Head of caudate nucleus (tissue), 42 donors: ENCODE measurements at regions not wholly inside any gene's neighbourhood (a gene's known extent, or its start where the extent isn't known, plus 50 kb on each side); places are given as distances from the start of the nearest gene placed in this dataset.
A peak's percentile ranks its signal among the peaks of the same experiment; 100 is the strongest.

ENCODE experiments used
- DNase-seq, 42 donors: peaks; one replicate each; pipeline versions ENCODE4 v3.0.0 to v3.0.0-alpha.2; 2020 to 2021; ENCODE audit warnings: mixed read lengths in 7 of 42
- intact Hi-C: fragments of 100-400 bp; cut with DNase I; formaldehyde crosslinking; loops from one replicate; pipeline ENCODE4 v1.15.0; 2022

DNA sequence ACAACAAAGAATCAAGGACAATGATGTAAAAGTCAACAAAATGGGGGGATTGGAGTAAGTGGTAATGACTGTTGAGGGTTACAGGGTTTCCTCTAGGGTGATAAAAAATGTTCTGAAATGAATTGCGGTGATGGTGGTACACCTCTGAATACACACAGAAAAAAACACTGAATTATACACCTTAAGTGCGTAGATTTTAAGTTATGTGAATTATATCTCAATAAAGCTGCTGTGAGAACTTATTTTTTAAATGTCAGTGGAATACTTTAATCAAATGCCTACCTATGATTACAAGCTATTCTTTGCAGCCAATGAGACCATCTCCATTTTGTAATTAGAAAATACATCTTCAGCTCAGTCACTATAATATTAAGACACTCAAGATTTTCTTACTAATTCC lies 53.5 kb downstream of the ZNF608 start:
- no peak for DNase-seq
- intact Hi-C loops, result no loop called here

DNA sequence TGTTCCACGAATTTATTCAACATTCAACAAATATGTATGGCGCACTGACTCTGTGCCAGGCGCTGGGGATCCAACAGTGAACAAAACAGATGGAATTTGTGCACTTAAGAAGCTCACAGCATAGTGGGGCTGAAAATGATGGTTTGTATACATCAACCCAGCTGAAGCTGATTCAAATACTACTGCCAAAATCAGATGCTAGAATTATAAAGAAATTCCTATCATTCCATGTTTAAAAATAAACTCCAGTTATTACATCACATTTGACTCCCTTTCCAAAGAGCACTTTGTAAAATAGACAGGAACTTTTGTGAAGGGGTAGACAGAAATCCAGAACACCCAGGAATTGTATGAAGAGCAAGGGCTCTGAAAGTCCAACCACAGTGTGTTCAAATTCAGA lies 54.1 kb downstream of the ZNF608 start:
- no peak for DNase-seq

DNA sequence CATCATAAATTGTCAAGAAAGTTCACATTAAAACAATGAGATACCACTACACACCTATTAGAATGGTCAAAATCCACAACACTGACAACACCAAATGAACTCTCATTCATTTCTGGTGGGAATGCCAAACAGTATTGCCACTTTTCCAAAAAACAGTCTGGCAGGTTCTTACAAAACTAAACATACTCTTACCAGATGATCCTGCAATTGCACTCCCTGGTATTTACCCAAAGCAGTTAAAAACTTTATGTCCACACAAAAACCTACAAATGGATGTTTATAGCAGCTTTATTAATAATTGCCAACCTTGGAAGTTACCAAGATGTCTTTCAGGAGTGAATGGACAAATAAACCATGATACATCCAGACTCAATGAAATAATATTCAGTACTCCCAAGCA lies 56.8 kb downstream of the ZNF608 start:
- intact Hi-C loops, result no loop called here
- no peak for DNase-seq

More for the DNA sequence above, 54.1 kb downstream of the ZNF608 start:
- intact Hi-C loops, result no loop called here

GRCh38 chr5:124686239-124687004 lies 60.0 kb downstream of the ZNF608 start:
- DNase-seq, result no peak
- intact Hi-C loops, result no loop called here

GRCh38 chr5:124685404-124685930 lies 61.0 kb downstream of the ZNF608 start:
- intact Hi-C loops, result no loop called here

DNA sequence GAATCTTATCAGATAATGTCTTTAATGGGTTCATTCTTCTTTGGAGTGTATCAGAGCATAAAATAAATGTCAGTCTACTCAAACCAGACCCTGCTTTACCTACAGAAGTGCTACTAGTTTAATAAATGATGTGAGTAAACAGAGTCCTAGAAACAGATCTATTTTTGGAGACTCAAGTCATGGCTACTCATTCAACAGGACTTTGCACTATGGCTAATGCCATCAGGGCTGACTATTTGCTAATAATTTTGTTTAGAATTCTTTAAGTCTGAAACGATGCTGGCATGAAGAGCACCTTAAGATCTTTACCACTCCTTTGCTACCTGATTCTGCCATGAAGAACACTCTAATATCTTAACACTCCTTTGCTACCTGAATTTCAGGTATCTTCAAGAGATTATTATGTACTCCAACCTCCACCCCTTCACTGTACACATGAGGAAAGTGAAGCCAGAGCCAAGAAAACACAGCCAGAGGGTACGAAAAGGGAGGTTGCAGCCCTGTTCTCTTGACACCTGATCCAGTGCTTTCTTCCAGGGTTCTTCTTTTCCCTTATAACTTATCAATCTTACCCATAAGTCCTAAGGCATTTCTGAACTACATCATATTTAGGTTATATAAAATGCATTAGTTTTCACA lies 62.4 kb downstream of the ZNF608 start:
- DNase-seq, result no peak
- intact Hi-C loops, result no loop called here

More at GRCh38 chr5:124685404-124685930, 61.0 kb downstream of the ZNF608 start:
- DNase-seq, result no peak

- DNase-seq, result no peak
- intact Hi-C loops, result loop anchor here (5.0 kb wide), 1 partner anchor 468 kb away; no protein-coding TSS in a partner anchor
These were observed 66.8 kb downstream of the ZNF608 start for GRCh38 chr5:124679578-124680199.

DNA sequence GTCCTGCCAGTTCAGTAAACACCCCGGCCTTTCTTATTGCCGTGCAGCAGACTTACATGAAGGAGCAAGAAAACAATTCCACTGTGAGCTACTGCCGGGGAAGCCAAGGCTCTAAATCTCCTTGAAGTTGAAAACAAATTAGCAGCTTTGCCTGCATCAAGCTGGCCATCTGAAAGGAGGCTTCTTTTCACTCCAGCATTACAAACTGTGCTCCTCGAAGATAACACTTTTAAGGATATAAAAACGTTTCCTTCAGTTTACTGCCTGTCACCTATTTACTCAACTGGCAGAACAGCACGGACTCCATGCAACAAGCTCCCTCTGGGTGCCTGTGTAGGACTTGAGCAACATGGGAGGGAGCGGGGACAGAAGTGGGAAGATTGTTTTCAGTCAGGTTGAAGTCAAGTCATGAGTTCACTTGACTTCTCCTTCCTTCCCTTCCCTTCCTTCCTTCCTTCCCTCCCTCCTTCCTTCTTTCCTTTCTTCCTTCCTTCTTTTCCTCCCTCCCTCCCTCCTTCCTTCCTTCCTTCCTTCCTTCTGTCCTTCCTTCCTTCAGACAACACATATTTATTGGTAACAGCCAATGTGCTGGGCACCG lies 67.4 kb downstream of the ZNF608 start:
- intact Hi-C loops, result loop anchor here (5.0 kb wide), 1 partner anchor 468 kb away; no protein-coding TSS in a partner anchor
- DNase-seq, result no peak

GRCh38 chr5:124678468-124678867 lies 68.0 kb downstream of the ZNF608 start:
- peak in 8 of 42 donors; percentile 29 to 74 (median 45) for DNase-seq
- intact Hi-C loops, result loop anchor here (5.0 kb wide), 1 partner anchor 469 kb away; no protein-coding TSS in a partner anchor

GRCh38 chr5:124677374-124678351 lies 68.8 kb downstream of the ZNF608 start:
- DNase-seq, result peak in 39 of 42 donors; percentile 24 to 85 (median 59)

DNA sequence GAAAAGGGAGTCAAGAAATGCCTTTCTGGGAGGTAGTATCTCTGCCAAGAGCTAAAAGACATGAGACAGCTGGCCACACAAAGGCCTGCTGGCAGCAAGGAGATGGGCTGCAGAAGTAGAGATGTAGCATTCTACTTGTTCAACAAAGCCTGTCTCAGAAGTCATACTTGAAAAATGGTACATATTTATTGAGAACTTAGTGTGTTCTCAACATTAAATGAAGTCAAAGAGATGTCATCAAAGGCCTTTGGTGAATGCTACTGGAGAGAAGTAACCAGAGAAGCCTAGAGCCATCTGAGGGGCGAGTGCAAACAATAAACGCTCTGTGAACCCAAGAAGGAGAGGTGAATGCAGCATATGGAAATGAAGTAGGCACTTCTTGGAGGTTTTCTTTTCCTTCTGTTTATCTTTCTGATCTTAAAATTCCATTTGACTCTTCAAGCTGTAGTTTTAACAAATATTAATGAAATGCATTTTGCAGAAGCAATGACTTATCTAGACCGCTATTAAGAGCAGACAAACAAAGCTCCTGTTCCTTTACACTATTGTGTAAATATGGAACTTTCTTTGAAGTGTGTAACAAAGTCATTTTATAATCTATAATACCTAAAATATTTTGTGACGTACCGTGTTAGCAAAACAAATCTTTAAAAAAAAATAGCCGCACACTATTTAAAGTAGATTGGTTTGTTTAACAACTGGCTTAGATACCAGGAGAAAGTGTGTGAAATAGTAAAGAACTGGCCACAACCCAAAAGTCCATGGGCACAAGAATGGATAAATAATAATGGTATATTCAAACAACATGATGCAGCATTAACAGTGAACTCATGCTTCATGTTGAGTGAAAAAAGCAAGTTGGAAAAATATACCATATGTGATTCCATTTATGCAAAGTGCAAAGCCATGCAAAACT lies 70.2 kb downstream of the ZNF608 start:
- intact Hi-C loops, result loop anchor here (5.0 kb wide), 1 partner anchor 471 kb away; no protein-coding TSS in a partner anchor
- DNase-seq, result no peak

More at GRCh38 chr5:124677374-124678351, 68.8 kb downstream of the ZNF608 start:
- intact Hi-C loops, result loop anchor here (5.0 kb wide), 1 partner anchor 470 kb away; no protein-coding TSS in a partner anchor

GRCh38 chr5:124671193-124671592 lies 75.2 kb downstream of the ZNF608 start:
- DNase-seq, result no peak
- intact Hi-C loops, result no loop called here

- no peak for DNase-seq
- intact Hi-C loops, result no loop called here
These were observed 75.7 kb downstream of the ZNF608 start for GRCh38 chr5:124670722-124671184.

- DNase-seq, result no peak
- intact Hi-C loops, result no loop called here
These were observed 76.3 kb downstream of the ZNF608 start for GRCh38 chr5:124669956-124670721.

- DNase-seq, result no peak
- intact Hi-C loops, result no loop called here
These were observed 77.2 kb downstream of the ZNF608 start for GRCh38 chr5:124669300-124669648.
